ENCODE measurements at regions not wholly inside any gene's neighbourhood (a gene's known extent, or its start where the extent isn't known, plus 50 kb on each side); places are given as distances from the start of the nearest gene placed in this dataset.
"Not testable (repeated sequence)": the region's sequence is repeated elsewhere in the genome, so short reads cannot be mapped to it uniquely, and the experiment has no call there.

DNA sequence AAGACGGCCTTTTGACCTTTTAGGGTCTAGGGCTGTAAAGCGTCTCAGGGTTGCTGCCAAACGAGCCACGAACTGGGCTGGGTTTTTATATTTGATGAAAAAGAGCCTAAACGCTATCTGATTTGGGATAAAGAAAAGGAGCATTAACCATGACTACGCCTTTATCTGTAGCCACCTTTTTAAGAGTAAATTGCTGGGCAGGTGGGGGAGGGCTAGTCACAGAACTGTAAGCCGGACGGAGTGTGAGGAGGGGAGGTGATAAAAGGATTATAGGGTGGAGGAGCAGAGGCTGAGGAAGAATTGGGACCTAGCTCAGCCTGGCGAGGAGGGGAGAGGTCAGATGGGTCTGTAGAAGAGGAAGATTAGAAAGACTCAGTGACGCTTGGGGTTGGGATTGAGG is 419.5 kb upstream of the LMO3 start:
- TF ChIP-seq, protein P1, sequence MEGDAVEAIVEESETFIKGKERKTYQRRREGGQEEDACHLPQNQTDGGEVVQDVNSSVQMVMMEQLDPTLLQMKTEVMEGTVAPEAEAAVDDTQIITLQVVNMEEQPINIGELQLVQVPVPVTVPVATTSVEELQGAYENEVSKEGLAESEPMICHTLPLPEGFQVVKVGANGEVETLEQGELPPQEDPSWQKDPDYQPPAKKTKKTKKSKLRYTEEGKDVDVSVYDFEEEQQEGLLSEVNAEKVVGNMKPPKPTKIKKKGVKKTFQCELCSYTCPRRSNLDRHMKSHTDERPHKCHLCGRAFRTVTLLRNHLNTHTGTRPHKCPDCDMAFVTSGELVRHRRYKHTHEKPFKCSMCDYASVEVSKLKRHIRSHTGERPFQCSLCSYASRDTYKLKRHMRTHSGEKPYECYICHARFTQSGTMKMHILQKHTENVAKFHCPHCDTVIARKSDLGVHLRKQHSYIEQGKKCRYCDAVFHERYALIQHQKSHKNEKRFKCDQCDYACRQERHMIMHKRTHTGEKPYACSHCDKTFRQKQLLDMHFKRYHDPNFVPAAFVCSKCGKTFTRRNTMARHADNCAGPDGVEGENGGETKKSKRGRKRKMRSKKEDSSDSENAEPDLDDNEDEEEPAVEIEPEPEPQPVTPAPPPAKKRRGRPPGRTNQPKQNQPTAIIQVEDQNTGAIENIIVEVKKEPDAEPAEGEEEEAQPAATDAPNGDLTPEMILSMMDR (IDR thresholded peaks at IDR 0.05 in 8 of 11, conservative IDR thresholded peaks at IDR 0.05 in 3 of 11): not testable (repeated sequence)
- not testable (repeated sequence) for TF ChIP-seq POLR2A (IDR thresholded peaks at IDR 0.05)

Measured in spleen (tissue), 7 donors.